ENCODE measurements at regions not wholly inside any gene's neighbourhood (a gene's known extent, or its start where the extent isn't known, plus 50 kb on each side); places are given as distances from the start of the nearest gene placed in this dataset.

GRCh38 chr2:17135619-17136018, 382.6 kb downstream of the RAD51AP2 start:
- TF ChIP-seq CTCF (IDR thresholded peaks at IDR 0.05; ENCODE audit: poor library complexity, severe bottlenecking) = no peak
- no peak for TF ChIP-seq POLR2AphosphoS5 (IDR thresholded peaks at IDR 0.05)
- no peak for TF ChIP-seq EZH2 (IDR thresholded peaks at IDR 0.05; ENCODE audit: borderline replicate concordance, insufficient read depth, low read length, poor library complexity, severe bottlenecking)
- no peak for TF ChIP-seq EP300 (conservative IDR thresholded peaks at IDR 0.05; ENCODE audit: poor library complexity, severe bottlenecking)
- TF ChIP-seq REST (IDR thresholded peaks at IDR 0.05; ENCODE audit: borderline replicate concordance) = no peak
- TF ChIP-seq MXI1 (conservative IDR thresholded peaks at IDR 0.05; ENCODE audit: poor library complexity, severe bottlenecking) = no peak
- TF ChIP-seq TAF1 (IDR thresholded peaks at IDR 0.05; ENCODE audit: low read depth) = no peak
- no peak for TF ChIP-seq SMC3 (conservative IDR thresholded peaks at IDR 0.05; ENCODE audit: poor library complexity)
- TF ChIP-seq RAD21 (conservative IDR thresholded peaks at IDR 0.05) = no peak

All from neural cell (in vitro differentiated cells).